ENCODE measurements at regions not wholly inside any gene's neighbourhood (a gene's known extent, or its start where the extent isn't known, plus 50 kb on each side); places are given as distances from the start of the nearest gene placed in this dataset.
"Not testable (repeated sequence)": the region's sequence is repeated elsewhere in the genome, so short reads cannot be mapped to it uniquely, and the experiment has no call there.

- DNase-seq (ENCODE audit: low read depth in 2 of 2) = peak; percentile 32 to 34
Measured at GRCh38 chr2:224650815-224651439, 65.2 kb downstream of the CCDC195 start.

- DNase-seq (ENCODE audit: low read depth in 2 of 2) = not testable (repeated sequence)
Measured at GRCh38 chr2:224647684-224648083, 62.5 kb upstream of the CUL3 start.

- no peak for DNase-seq (ENCODE audit: low read depth in 2 of 2)
Measured at GRCh38 chr2:224646242-224646846, 61.2 kb upstream of the CUL3 start.

GRCh38 chr2:224645722-224646121, 60.6 kb upstream of the CUL3 start:
- DNase-seq (ENCODE audit: low read depth in 2 of 2) = no peak

- DNase-seq (ENCODE audit: low read depth in 2 of 2) = no peak
Measured at GRCh38 chr2:224640679-224641078, 55.5 kb upstream of the CUL3 start.

GRCh38 chr2:224638301-224638823, 53.2 kb upstream of the CUL3 start:
- DNase-seq (ENCODE audit: low read depth in 2 of 2) = no peak

Data from fibroblast of skin of left quadriceps (primary cell).